CD14-positive monocyte (primary cell): ENCODE measurements at regions not wholly inside any gene's neighbourhood (a gene's known extent, or its start where the extent isn't known, plus 50 kb on each side); places are given as distances from the start of the nearest gene placed in this dataset.

Source experiments
- DNase-seq, 3 donors: peaks; one replicate each; pipeline ENCODE4 v3.0.0-alpha.2; 2011 to 2022
- H2AFZ ChIP-seq: 2 replicates; pipeline ENCODE4 v1.6.0; 2012; ENCODE audit warnings: mild to moderate bottlenecking, low read depth, low read length, inconsistent platforms; ENCODE audit not compliant: insufficient read depth, poor library complexity, severe bottlenecking
- H3K27ac ChIP-seq, 2 donors: 1 replicate in 1 of 2; 2 replicates in 1 of 2; pipeline ENCODE4 v1.5.1; 2012 to 2013; ENCODE audit warnings: low read length in 2 of 2, control low read depth in 1 of 2, inconsistent platforms in 1 of 2, low read depth in 1 of 2, mild to moderate bottlenecking in 1 of 2
- H3K27me3 ChIP-seq, 2 donors: one replicate each; pipeline versions ENCODE4 v1.6.0 to v1.6.1; 2011 to 2013; ENCODE audit warnings: low read length in 2 of 2; ENCODE audit not compliant: control insufficient read depth in 2 of 2, insufficient read depth in 2 of 2
- H3K36me3 ChIP-seq, 2 donors: replicated peaks in 1 of 2; 1 replicate in 1 of 2; 2 replicates in 1 of 2; pipeline versions ENCODE4 v1.5.1 to v1.6.1; 2012 to 2013; ENCODE audit warnings: low read length in 2 of 2, control low read depth in 1 of 2, inconsistent platforms in 1 of 2, mild to moderate bottlenecking in 1 of 2; ENCODE audit not compliant: insufficient read depth in 2 of 2, control insufficient read depth in 1 of 2
- H3K4me1 ChIP-seq, 2 donors: 1 replicate in 1 of 2; 2 replicates in 1 of 2; pipeline versions ENCODE4 v1.5.1 to v1.6.1; 2012 to 2013; ENCODE audit warnings: low read length in 2 of 2, control low read depth in 1 of 2, inconsistent platforms in 1 of 2, mild to moderate bottlenecking in 1 of 2, moderate library complexity in 1 of 2; ENCODE audit not compliant: insufficient read depth in 2 of 2, control insufficient read depth in 1 of 2
- H3K4me2 ChIP-seq: replicated peaks from 2 replicates; pipeline ENCODE3; 2012; ENCODE audit warnings: low read length, moderate library complexity, mild to moderate bottlenecking; ENCODE audit not compliant: poor library complexity, severe bottlenecking; ENCODE audit errors: extremely low read depth
- H3K4me3 ChIP-seq, 3 experiments: fragments of 200-600 bp in 1 of 3; sonication (generic) in 1 of 3; replicated peaks in 1 of 3; 1 replicate in 2 of 3; 2 replicates in 1 of 3; pipeline ENCODE4 v1.5.1; 2011 to 2013; ENCODE audit warnings: low read length in 3 of 3, mild to moderate bottlenecking in 3 of 3, control low read depth in 2 of 3, low read depth in 2 of 3, inconsistent platforms in 1 of 3, moderate library complexity in 1 of 3
- H3K79me2 ChIP-seq: 2 replicates; pipeline ENCODE4 v1.6.0; 2012; ENCODE audit warnings: mild to moderate bottlenecking, control low read depth, inconsistent platforms, low read length, moderate library complexity; ENCODE audit not compliant: insufficient read depth
- H3K9ac ChIP-seq: 2 replicates; pipeline ENCODE4 v1.6.0; 2017; ENCODE audit warnings: low read length, mild to moderate bottlenecking; ENCODE audit not compliant: insufficient read depth, poor library complexity, severe bottlenecking
- H3K9me3 ChIP-seq, 2 donors: replicated peaks in 1 of 2; 1 replicate in 1 of 2; 2 replicates in 1 of 2; pipeline versions ENCODE4 v1.5.1 to v1.6.1; 2012 to 2013; ENCODE audit warnings: low read length in 2 of 2, control low read depth in 1 of 2; ENCODE audit not compliant: control insufficient read depth in 1 of 2, insufficient read depth in 1 of 2
- H4K20me1 ChIP-seq: 2 replicates; pipeline ENCODE4 v1.6.0; 2012; ENCODE audit warnings: mild to moderate bottlenecking, low read length, control low read depth, moderate library complexity; ENCODE audit not compliant: insufficient read depth
- H3K27ac Mint-ChIP-seq, 7 donors: one replicate each; pipeline ENCODE4 v1.8.0; 2020; ENCODE audit warnings: mild to moderate bottlenecking in 7 of 7, mixed read lengths in 7 of 7, moderate library complexity in 6 of 7, inconsistent platforms in 2 of 7
- H3K27me3 Mint-ChIP-seq, 3 donors: one replicate each; pipeline ENCODE4 v1.8.0; 2021 to 2022; ENCODE audit warnings: low read depth in 3 of 3, mild to moderate bottlenecking in 3 of 3, mixed read lengths in 3 of 3, moderate library complexity in 3 of 3, inconsistent platforms in 1 of 3
- H3K36me3 Mint-ChIP-seq, 2 donors: one replicate each; pipeline ENCODE4 v1.8.0; 2020; ENCODE audit warnings: mixed read lengths in 2 of 2, inconsistent platforms in 1 of 2, mild to moderate bottlenecking in 1 of 2
- H3K4me1 Mint-ChIP-seq: one replicate; pipeline ENCODE4 v1.8.0; 2020; ENCODE audit warnings: mild to moderate bottlenecking, mixed read lengths
- H3K4me3 Mint-ChIP-seq, 2 donors: one replicate each; pipeline ENCODE4 v1.8.0; 2020; ENCODE audit warnings: mild to moderate bottlenecking in 2 of 2, mixed read lengths in 2 of 2, moderate library complexity in 1 of 2
- H3K9me3 Mint-ChIP-seq, 7 donors: one replicate each; pipeline ENCODE4 v1.8.0; 2020 to 2022; ENCODE audit warnings: mixed read lengths in 7 of 7, mild to moderate bottlenecking in 6 of 7, moderate library complexity in 6 of 7, inconsistent platforms in 2 of 7
- WGBS: methylation state at CpG from one replicate; pipeline ENCODE4 v1.1.5; 2013; ENCODE audit warnings: missing lambda C conversion rate; ENCODE audit not compliant: insufficient coverage; 5-methylcytosine and 5-hydroxymethylcytosine counted together
- intact Hi-C, 2 donors: fragments of 100-400 bp; cut with micrococcal nuclease; formaldehyde crosslinking; loops; one replicate each; pipeline versions ENCODE4 v1.15.0 to v1.15.1; 2023
- TF ChIP-seq, protein P1 (sequence below): fragments of 200-600 bp; IDR thresholded peaks from one replicate; pipeline ENCODE4 v1.8.0; 2022; ENCODE audit warnings: antibody characterized with exemption, mild to moderate bottlenecking

DNA sequence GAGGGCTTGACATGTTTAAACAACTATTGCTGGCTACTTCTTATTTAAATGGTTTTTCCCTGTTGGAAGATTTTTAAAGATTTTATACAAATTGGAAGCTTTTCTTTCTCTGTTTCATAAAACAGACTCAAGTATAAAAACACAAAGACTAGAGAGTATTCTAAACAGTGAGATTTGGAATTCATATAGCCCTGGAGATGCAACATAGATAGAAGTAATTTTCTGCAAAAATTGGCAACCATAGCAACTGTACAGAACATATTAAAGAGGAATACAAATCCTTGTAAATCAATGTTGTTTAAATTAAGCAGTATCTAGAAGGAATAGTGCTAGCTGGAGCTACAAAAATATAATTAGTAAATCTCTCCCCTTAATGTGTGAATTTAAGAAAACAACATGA, 2612.9 kb upstream of the PCDH20 start:
- H3K9ac ChIP-seq, result no peak overlapping the region
- DNase-seq, result no peak
- no peaks in the 10 kb centered on the region for H3K4me1 Mint-ChIP-seq

DNA sequence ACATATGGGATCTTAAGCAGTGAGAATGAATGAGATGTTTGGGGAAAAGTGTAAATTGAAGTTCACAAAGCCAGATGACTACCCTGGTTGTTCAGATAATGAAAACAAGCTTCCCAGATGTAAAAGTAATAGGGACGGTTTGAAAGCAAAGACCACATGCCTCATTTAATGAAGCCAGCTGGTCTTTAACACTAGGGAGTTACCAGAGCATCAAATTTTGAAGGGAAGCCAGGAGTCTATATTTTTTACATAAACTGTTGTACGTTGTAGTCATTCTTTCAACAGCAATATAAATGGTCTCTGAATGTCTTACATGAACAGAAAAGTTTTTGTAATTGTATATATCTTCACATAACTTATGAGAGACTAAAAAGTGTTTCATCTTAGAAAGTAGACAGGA, 2604.5 kb upstream of the PCDH20 start:
- Histone ChIP-seq H3K27ac (no peak overlapping the region), H3K36me3 (no peaks in the 10 kb centered on the region), H3K4me2 (no peak overlapping the region), H3K79me2 (no peaks in the 10 kb centered on the region), H3K9me3 (peaks cover 8 to 12% of the 10 kb centered on the region in 2 donors), H4K20me1 (no peaks in the 10 kb centered on the region), H3K4me3 (no peak overlapping the region), H3K9ac (no peak overlapping the region), H2AFZ (no peak overlapping the region), H3K27me3 (no peaks in the 10 kb centered on the region), H3K4me1 (no peaks in the 10 kb centered on the region)
- no peak for DNase-seq
- Mint-ChIP-seq H3K36me3 (no peaks in the 10 kb centered on the region), H3K4me1 (no peaks in the 10 kb centered on the region), H3K27me3 (peaks cover 0 to 3% (median 0%) of the 10 kb centered on the region in 3 donors), H3K4me3 (no peak overlapping the region), H3K9me3 (peaks cover 0 to 4% (median 1%) of the 10 kb centered on the region in 7 donors), H3K27ac (no peak overlapping the region)
- WGBS, result 100% methylated on average over 1 of the region's 2 CpGs
- intact Hi-C loops, result no loop called here
- TF ChIP-seq, protein P1, sequence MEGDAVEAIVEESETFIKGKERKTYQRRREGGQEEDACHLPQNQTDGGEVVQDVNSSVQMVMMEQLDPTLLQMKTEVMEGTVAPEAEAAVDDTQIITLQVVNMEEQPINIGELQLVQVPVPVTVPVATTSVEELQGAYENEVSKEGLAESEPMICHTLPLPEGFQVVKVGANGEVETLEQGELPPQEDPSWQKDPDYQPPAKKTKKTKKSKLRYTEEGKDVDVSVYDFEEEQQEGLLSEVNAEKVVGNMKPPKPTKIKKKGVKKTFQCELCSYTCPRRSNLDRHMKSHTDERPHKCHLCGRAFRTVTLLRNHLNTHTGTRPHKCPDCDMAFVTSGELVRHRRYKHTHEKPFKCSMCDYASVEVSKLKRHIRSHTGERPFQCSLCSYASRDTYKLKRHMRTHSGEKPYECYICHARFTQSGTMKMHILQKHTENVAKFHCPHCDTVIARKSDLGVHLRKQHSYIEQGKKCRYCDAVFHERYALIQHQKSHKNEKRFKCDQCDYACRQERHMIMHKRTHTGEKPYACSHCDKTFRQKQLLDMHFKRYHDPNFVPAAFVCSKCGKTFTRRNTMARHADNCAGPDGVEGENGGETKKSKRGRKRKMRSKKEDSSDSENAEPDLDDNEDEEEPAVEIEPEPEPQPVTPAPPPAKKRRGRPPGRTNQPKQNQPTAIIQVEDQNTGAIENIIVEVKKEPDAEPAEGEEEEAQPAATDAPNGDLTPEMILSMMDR, result no peak

More for the DNA sequence above, 2612.9 kb upstream of the PCDH20 start:
- peaks cover 4 to 22% of the 10 kb centered on the region in 2 donors for H3K9me3 ChIP-seq
- no peaks in the 10 kb centered on the region for H4K20me1 ChIP-seq
- H3K4me3 Mint-ChIP-seq, result no peak overlapping the region
- no peaks in the 10 kb centered on the region for H3K36me3 Mint-ChIP-seq
- intact Hi-C loops, result no loop called here
- H3K27ac Mint-ChIP-seq, result no peak overlapping the region
- no peaks in the 10 kb centered on the region for H3K27me3 ChIP-seq
- TF ChIP-seq, protein P1, result no peak
- H3K36me3 ChIP-seq, result no peaks in the 10 kb centered on the region
- peaks cover 0 to 2% (median 0%) of the 10 kb centered on the region in 3 donors for H3K27me3 Mint-ChIP-seq
- H3K79me2 ChIP-seq, result no peaks in the 10 kb centered on the region
- no peak overlapping the region for H3K4me3 ChIP-seq
- peaks cover 0 to 4% (median 3%) of the 10 kb centered on the region in 7 donors for H3K9me3 Mint-ChIP-seq
- no peak overlapping the region for H3K27ac ChIP-seq
- no peak overlapping the region for H2AFZ ChIP-seq
- H3K4me1 ChIP-seq, result no peaks in the 10 kb centered on the region
- no peak overlapping the region for H3K4me2 ChIP-seq
